ENCODE measurements at regions not wholly inside any gene's neighbourhood (a gene's known extent, or its start where the extent isn't known, plus 50 kb on each side); places are given as distances from the start of the nearest gene placed in this dataset.

- no peak for TF ChIP-seq CTCF (conservative IDR thresholded peaks at IDR 0.05 in 1 of 2, IDR thresholded peaks at IDR 0.05 in 1 of 2; ENCODE audit: low read depth in 1 of 2, low read length in 2 of 2)
- TF ChIP-seq EZH2 (IDR thresholded peaks at IDR 0.05; ENCODE audit: low read length, missing control alignments): no peak
Measured at GRCh38 chr15:95274101-95274500, 1042.7 kb downstream of the MCTP2 start.

All from fibroblast of lung (primary cell).